GM23338 (cell line): ENCODE measurements at regions not wholly inside any gene's neighbourhood (a gene's known extent, or its start where the extent isn't known, plus 50 kb on each side); places are given as distances from the start of the nearest gene placed in this dataset.

Experiments
- ATAC-seq: fragments of 200-7000 bp; cut with Tn5 transposase; 3 replicates; pipeline ENCODE4 v1.9.1; 2020
- DNase-seq: peaks from one replicate; pipeline ENCODE4 v3.0.0-alpha.2; 2015; ENCODE audit warnings: low spot score
- H2AFZ ChIP-seq: fragments of 200-600 bp; sonication (generic); 2 replicates; pipeline ENCODE4 v1.8.0; 2016; ENCODE audit warnings: antibody characterized with exemption, mild to moderate bottlenecking, moderate library complexity
- H3F3A ChIP-seq: fragments of 200-600 bp; sonication (generic); replicated peaks from 2 replicates; pipeline ENCODE4 v1.8.0; 2017; ENCODE audit warnings: antibody characterized with exemption, mixed run types, low read depth
- H3K27ac ChIP-seq: fragments of 200-600 bp; sonication (generic); 2 replicates; pipeline ENCODE4 v1.6.1; 2016; ENCODE audit warnings: low read depth
- H3K27me3 ChIP-seq: fragments of 200-600 bp; sonication (generic); 2 replicates; pipeline ENCODE4 v1.8.0; 2016; ENCODE audit warnings: mild to moderate bottlenecking, mixed run types, moderate library complexity; ENCODE audit not compliant: insufficient read depth
- H3K36me3 ChIP-seq: fragments of 200-600 bp; sonication (generic); 2 replicates; pipeline ENCODE4 v1.8.0; 2016; ENCODE audit warnings: mild to moderate bottlenecking; ENCODE audit not compliant: insufficient read depth
- H3K4me1 ChIP-seq: fragments of 200-600 bp; sonication (generic); 2 replicates; pipeline ENCODE4 v1.8.0; 2016; ENCODE audit warnings: mild to moderate bottlenecking, moderate library complexity; ENCODE audit not compliant: insufficient read depth
- H3K4me2 ChIP-seq: fragments of 200-600 bp; sonication (generic); 2 replicates; pipeline ENCODE4 v1.7.1; 2017; ENCODE audit warnings: mixed run types
- H3K4me3 ChIP-seq: fragments of 200-600 bp; sonication (generic); 2 replicates; pipeline ENCODE4 v1.6.1; 2016; ENCODE audit warnings: mixed run types
- H3K79me2 ChIP-seq: fragments of 200-600 bp; sonication (generic); replicated peaks from 2 replicates; pipeline ENCODE4 v1.8.0; 2017; ENCODE audit warnings: mild to moderate bottlenecking; ENCODE audit not compliant: insufficient read depth
- H3K9me2 ChIP-seq: fragments of 200-600 bp; sonication (generic); 2 replicates; pipeline ENCODE4 v1.8.0; 2017; ENCODE audit not compliant: insufficient read depth
- H4K20me1 ChIP-seq: fragments of 200-600 bp; sonication (generic); replicated peaks from 2 replicates; pipeline ENCODE4 v1.8.0; 2017; ENCODE audit warnings: mild to moderate bottlenecking; ENCODE audit not compliant: insufficient read depth
- H3K27ac Mint-ChIP-seq: 2 replicates; pipeline ENCODE4 v1.8.0; 2020; ENCODE audit warnings: inconsistent platforms, mild to moderate bottlenecking, moderate library complexity, mixed read lengths
- H3K27me3 Mint-ChIP-seq: 3 replicates; pipeline ENCODE4 v1.8.0; 2022; ENCODE audit warnings: low read depth, mild to moderate bottlenecking, moderate library complexity, mixed read lengths, inconsistent platforms; ENCODE audit not compliant: insufficient read depth, poor library complexity
- H3K36me3 Mint-ChIP-seq: 3 replicates; pipeline ENCODE4 v1.8.0; 2021; ENCODE audit warnings: low read depth, mild to moderate bottlenecking, inconsistent platforms, moderate library complexity, mixed read lengths
- H3K4me1 Mint-ChIP-seq: 3 replicates; pipeline ENCODE4 v1.8.0; 2020; ENCODE audit warnings: mild to moderate bottlenecking, inconsistent platforms, mixed read lengths
- H3K4me3 Mint-ChIP-seq: 3 replicates; pipeline ENCODE4 v1.8.0; 2021; ENCODE audit warnings: moderate library complexity, mild to moderate bottlenecking, inconsistent platforms, mixed read lengths
- H3K9me3 Mint-ChIP-seq: 3 replicates; pipeline ENCODE4 v1.8.0; 2020; ENCODE audit warnings: moderate library complexity, mild to moderate bottlenecking, inconsistent platforms, mixed read lengths
- CREB1 ChIP-seq: fragments of 250-450 bp; sonication (Bioruptor Pico); IDR thresholded peaks from 2 replicates; pipeline ENCODE4 v1.5.0; 2020; ENCODE audit warnings: low read depth, mild to moderate bottlenecking, moderate library complexity
- CTCF ChIP-seq, 2 experiments: fragments of 200-600 bp in 1 of 2; sonication (generic) in 1 of 2; conservative IDR thresholded peaks; 2 replicates each; pipeline versions ENCODE4 v1.5.1 to v1.6.1; 2016 to 2017; ENCODE audit warnings: antibody characterized with exemption in 2 of 2, low read depth in 2 of 2, mild to moderate bottlenecking in 2 of 2, moderate library complexity in 1 of 2
- EZH2 ChIP-seq: fragments of 200-600 bp; sonication (generic); IDR thresholded peaks from one replicate; pipeline ENCODE4 v1.8.0; 2017; ENCODE audit warnings: antibody characterized with exemption, mild to moderate bottlenecking, low read depth; ENCODE audit not compliant: unreplicated experiment
- EZH2phosphoT487 ChIP-seq: fragments of 200-600 bp; sonication (generic); IDR thresholded peaks from one replicate; pipeline ENCODE4 v1.8.1; 2018; ENCODE audit warnings: antibody characterized with exemption; ENCODE audit not compliant: unreplicated experiment
- ZNF114 ChIP-seq: fragments of 250-450 bp; sonication (Bioruptor Pico); IDR thresholded peaks from 2 replicates; pipeline ENCODE4 v1.5.0; 2020; ENCODE audit warnings: mild to moderate bottlenecking, moderate library complexity
- ZNF331 ChIP-seq: fragments of 250-450 bp; sonication (Bioruptor Pico); IDR thresholded peaks from 2 replicates; pipeline ENCODE4 v1.5.0; 2020; ENCODE audit warnings: low read depth, mild to moderate bottlenecking, moderate library complexity
- ZNF462 ChIP-seq: fragments of 250-450 bp; sonication (Bioruptor Pico); IDR thresholded peaks from 2 replicates; pipeline ENCODE4 v1.5.0; 2020; ENCODE audit warnings: mild to moderate bottlenecking, moderate library complexity
- TF ChIP-seq, protein P1 (sequence below): IDR thresholded peaks from one replicate; pipeline ENCODE4 v1.6.1; 2018; ENCODE audit warnings: antibody characterized with exemption; ENCODE audit not compliant: unreplicated experiment
- TF ChIP-seq, protein P2 (sequence below): IDR thresholded peaks from 2 replicates; pipeline ENCODE4 v1.6.1; 2016; ENCODE audit warnings: antibody characterized with exemption

DNA sequence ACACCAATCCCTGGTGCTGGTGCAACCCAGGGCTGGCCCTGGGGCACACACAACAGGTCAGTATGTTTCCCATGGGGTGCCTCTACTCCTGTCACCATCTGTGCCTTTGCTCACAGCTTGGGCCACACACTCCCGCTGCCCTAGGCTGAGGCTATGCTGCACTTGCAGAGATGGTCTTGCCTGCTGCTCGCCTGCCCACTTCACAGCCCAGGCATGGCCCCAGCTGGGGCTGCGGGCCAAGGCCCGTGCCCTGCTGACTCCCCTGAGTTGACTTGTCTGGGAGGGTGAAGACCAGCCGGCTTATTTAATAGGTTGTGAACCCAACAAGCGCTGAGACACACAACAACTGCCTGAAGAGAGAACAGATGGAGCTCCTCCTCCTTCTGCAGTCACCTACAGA is 184.1 kb downstream of the ZNF33B start:
- peaks cover 90% of the 10 kb centered on the region for H3K9me3 Mint-ChIP-seq

DNA sequence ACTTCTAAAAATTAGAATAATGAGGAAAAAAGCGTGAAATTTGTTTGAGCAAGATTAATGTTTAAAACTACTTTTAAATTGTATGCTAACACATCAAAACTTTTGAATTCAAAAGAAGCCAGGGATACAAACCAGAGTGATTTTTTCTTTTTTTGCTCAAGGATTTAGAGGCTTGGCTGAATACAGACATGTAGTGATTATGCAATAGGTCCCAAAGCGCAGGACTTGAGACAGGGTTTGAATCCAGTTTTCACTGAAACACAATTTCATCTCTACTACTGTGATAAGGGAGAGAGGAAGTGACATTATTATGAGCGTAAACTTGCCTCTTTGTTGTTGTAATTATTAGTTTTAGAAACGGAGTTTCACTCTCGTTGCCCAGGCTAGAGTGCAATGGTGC is 207.3 kb downstream of the ZNF33B start:
- Histone ChIP-seq H3F3A (no peaks in the 10 kb centered on the region), H2AFZ (no peak overlapping the region), H3K9me2 (no peaks in the 10 kb centered on the region), H4K20me1 (no peaks in the 10 kb centered on the region), H3K79me2 (no peaks in the 10 kb centered on the region), H3K27me3 (no peaks in the 10 kb centered on the region), H3K4me2 (no peak overlapping the region), H3K36me3 (peaks cover 3% of the 10 kb centered on the region; the same call in 1 of the 2 replicates), H3K27ac (no peak overlapping the region), H3K4me3 (no peak overlapping the region), H3K4me1 (no peaks in the 10 kb centered on the region)
- Mint-ChIP-seq H3K27me3 (no peaks in the 10 kb centered on the region), H3K36me3 (peaks cover 14% of the 10 kb centered on the region; the same call in 2 of the 3 replicates), H3K9me3 (peaks cover 94% of the 10 kb centered on the region), H3K27ac (no peak overlapping the region), H3K4me1 (no peaks in the 10 kb centered on the region), H3K4me3 (no peak overlapping the region)
- DNase-seq (no peak), ATAC-seq (no peak)
- TF ChIP-seq ZNF114 (CRISPR knock-in tag), result no peak
- TF ChIP-seq CREB1 (CRISPR knock-in tag), result no peak
- no peak for TF ChIP-seq ZNF331 (CRISPR knock-in tag)
- no peak for TF ChIP-seq EZH2
- no peak for TF ChIP-seq ZNF462 (CRISPR knock-in tag)
- TF ChIP-seq CTCF (conservative IDR thresholded peaks at IDR 0.05; ENCODE audit: low read depth in 2 of 2), result no peak
- no peak for TF ChIP-seq EZH2phosphoT487
- TF ChIP-seq, protein P1, sequence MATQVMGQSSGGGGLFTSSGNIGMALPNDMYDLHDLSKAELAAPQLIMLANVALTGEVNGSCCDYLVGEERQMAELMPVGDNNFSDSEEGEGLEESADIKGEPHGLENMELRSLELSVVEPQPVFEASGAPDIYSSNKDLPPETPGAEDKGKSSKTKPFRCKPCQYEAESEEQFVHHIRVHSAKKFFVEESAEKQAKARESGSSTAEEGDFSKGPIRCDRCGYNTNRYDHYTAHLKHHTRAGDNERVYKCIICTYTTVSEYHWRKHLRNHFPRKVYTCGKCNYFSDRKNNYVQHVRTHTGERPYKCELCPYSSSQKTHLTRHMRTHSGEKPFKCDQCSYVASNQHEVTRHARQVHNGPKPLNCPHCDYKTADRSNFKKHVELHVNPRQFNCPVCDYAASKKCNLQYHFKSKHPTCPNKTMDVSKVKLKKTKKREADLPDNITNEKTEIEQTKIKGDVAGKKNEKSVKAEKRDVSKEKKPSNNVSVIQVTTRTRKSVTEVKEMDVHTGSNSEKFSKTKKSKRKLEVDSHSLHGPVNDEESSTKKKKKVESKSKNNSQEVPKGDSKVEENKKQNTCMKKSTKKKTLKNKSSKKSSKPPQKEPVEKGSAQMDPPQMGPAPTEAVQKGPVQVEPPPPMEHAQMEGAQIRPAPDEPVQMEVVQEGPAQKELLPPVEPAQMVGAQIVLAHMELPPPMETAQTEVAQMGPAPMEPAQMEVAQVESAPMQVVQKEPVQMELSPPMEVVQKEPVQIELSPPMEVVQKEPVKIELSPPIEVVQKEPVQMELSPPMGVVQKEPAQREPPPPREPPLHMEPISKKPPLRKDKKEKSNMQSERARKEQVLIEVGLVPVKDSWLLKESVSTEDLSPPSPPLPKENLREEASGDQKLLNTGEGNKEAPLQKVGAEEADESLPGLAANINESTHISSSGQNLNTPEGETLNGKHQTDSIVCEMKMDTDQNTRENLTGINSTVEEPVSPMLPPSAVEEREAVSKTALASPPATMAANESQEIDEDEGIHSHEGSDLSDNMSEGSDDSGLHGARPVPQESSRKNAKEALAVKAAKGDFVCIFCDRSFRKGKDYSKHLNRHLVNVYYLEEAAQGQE, result no peak

More for the DNA sequence above, 184.1 kb downstream of the ZNF33B start:
- no peak overlapping the region for H2AFZ ChIP-seq
- H3K4me1 ChIP-seq, result no peaks in the 10 kb centered on the region
- H3K4me1 Mint-ChIP-seq, result no peaks in the 10 kb centered on the region
- no peaks in the 10 kb centered on the region for H3F3A ChIP-seq
- TF ChIP-seq, protein P2, sequence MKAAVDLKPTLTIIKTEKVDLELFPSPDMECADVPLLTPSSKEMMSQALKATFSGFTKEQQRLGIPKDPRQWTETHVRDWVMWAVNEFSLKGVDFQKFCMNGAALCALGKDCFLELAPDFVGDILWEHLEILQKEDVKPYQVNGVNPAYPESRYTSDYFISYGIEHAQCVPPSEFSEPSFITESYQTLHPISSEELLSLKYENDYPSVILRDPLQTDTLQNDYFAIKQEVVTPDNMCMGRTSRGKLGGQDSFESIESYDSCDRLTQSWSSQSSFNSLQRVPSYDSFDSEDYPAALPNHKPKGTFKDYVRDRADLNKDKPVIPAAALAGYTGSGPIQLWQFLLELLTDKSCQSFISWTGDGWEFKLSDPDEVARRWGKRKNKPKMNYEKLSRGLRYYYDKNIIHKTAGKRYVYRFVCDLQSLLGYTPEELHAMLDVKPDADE, result no peak
- TF ChIP-seq ZNF114 (CRISPR knock-in tag), result no peak
- no peaks in the 10 kb centered on the region for H3K9me2 ChIP-seq
- H3K4me3 ChIP-seq, result no peak overlapping the region
- DNase-seq (no peak), ATAC-seq (no peak)
- H3K27ac ChIP-seq, result no peak overlapping the region
- H3K4me2 ChIP-seq, result no peak overlapping the region
- H3K27ac Mint-ChIP-seq, result no peak overlapping the region
- no peaks in the 10 kb centered on the region for H3K79me2 ChIP-seq
- H3K36me3 ChIP-seq, result no peaks in the 10 kb centered on the region
- no peak overlapping the region for H3K4me3 Mint-ChIP-seq
- peaks cover 26% of the 10 kb centered on the region for H3K36me3 Mint-ChIP-seq
- H3K27me3 Mint-ChIP-seq, result peaks cover 3% of the 10 kb centered on the region
- no peaks in the 10 kb centered on the region for H3K27me3 ChIP-seq
- H4K20me1 ChIP-seq, result no peaks in the 10 kb centered on the region
